ENCODE measurements at regions not wholly inside any gene's neighbourhood (a gene's known extent, or its start where the extent isn't known, plus 50 kb on each side); places are given as distances from the start of the nearest gene placed in this dataset.

DNA sequence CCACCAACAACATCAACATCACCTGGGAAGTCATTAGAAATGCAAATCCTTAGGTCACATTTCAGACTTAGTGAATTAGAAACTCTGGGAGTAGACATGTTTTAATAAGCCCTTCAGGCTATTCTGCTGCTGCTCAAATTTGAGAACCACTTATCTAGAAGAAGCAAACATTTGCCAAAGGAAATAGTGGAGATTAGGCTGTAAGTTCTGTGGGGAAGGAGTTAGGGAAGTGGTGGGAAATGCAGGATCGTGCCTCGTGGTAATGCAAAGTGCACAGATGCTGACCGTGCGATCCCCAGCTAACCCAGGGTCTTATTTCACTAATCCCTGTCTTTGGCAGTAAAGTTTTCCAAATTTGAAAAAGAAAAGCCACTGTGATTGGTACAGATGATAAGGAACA, 328.5 kb downstream of the EPM2A start:
- no peak overlapping the region for H3K27ac ChIP-seq
- no peak for TF ChIP-seq POLR2A (IDR thresholded peaks at IDR 0.05)
- TF ChIP-seq, protein P1, sequence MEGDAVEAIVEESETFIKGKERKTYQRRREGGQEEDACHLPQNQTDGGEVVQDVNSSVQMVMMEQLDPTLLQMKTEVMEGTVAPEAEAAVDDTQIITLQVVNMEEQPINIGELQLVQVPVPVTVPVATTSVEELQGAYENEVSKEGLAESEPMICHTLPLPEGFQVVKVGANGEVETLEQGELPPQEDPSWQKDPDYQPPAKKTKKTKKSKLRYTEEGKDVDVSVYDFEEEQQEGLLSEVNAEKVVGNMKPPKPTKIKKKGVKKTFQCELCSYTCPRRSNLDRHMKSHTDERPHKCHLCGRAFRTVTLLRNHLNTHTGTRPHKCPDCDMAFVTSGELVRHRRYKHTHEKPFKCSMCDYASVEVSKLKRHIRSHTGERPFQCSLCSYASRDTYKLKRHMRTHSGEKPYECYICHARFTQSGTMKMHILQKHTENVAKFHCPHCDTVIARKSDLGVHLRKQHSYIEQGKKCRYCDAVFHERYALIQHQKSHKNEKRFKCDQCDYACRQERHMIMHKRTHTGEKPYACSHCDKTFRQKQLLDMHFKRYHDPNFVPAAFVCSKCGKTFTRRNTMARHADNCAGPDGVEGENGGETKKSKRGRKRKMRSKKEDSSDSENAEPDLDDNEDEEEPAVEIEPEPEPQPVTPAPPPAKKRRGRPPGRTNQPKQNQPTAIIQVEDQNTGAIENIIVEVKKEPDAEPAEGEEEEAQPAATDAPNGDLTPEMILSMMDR (IDR thresholded peaks at IDR 0.05): no peak
- no peak for TF ChIP-seq POLR2AphosphoS5 (IDR thresholded peaks at IDR 0.05; ENCODE audit: insufficient read depth in 1 of 2, low read depth in 1 of 2)
- H3K27me3 ChIP-seq: no peaks in the 10 kb centered on the region
- no peak for DNase-seq (ENCODE audit: extremely low spot score in 2 of 2)
- intact Hi-C loops (cut with DNase I): no loop called here
- no peaks in the 10 kb centered on the region for H3K4me1 ChIP-seq
- no peaks in the 10 kb centered on the region for H3K36me3 ChIP-seq
- no peak overlapping the region for H3K4me3 ChIP-seq
- no peaks in the 10 kb centered on the region for H3K9me3 ChIP-seq

DNA sequence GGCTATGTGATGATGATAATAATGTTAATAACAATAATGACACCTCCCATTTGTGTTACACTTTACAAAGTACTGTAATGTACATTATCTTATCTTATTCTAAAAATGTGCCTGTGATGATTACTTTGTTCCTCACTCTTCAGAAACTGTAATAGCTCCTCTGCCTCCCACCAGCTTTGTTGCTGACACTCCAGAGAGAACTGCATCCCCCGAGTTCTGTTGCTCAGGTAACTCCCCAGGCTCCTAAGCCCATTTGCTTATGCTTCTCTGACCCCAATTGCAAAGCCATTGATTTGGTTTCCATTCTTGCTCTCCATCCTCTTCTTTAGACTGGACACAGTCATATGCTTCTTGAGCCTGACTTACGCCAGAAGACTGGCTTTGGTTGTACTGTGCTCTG, 319.7 kb downstream of the EPM2A start:
- DNase-seq (ENCODE audit: extremely low spot score in 2 of 2): no peak
- Histone ChIP-seq H3K4me1 (no peaks in the 10 kb centered on the region), H3K9me3 (no peaks in the 10 kb centered on the region), H3K27ac (no peak overlapping the region), H3K36me3 (no peaks in the 10 kb centered on the region), H3K4me3 (no peak overlapping the region), H3K27me3 (no peaks in the 10 kb centered on the region)
- TF ChIP-seq POLR2A (IDR thresholded peaks at IDR 0.05) (no peak), POLR2AphosphoS5 (IDR thresholded peaks at IDR 0.05; ENCODE audit: insufficient read depth in 1 of 2, low read depth in 1 of 2) (no peak)
- TF ChIP-seq, protein P1 (IDR thresholded peaks at IDR 0.05): no peak
- intact Hi-C loops (cut with DNase I): no loop called here

DNA sequence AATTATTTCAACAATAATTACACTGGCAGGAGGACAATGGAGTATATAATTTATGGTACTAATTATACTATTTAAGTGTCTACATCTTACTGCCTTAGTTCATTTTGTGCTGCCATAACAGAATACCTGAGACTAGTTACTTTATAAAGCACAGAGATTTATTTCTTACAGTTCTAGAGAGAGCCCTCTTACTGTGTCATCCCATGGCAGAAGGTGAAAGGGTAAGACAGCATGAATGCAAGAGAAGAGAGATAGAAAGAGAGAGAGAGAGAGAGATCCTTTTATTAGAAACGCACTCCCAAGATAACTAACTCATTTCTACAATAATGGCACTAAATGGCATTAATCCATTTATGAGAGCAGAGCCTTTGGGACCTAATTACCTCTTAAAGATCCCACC, 314.7 kb downstream of the EPM2A start:
- TF ChIP-seq, protein P1 (IDR thresholded peaks at IDR 0.05): no peak
- TF ChIP-seq POLR2AphosphoS5 (IDR thresholded peaks at IDR 0.05; ENCODE audit: insufficient read depth in 1 of 2, low read depth in 1 of 2) (no peak), POLR2A (IDR thresholded peaks at IDR 0.05) (no peak)

DNA sequence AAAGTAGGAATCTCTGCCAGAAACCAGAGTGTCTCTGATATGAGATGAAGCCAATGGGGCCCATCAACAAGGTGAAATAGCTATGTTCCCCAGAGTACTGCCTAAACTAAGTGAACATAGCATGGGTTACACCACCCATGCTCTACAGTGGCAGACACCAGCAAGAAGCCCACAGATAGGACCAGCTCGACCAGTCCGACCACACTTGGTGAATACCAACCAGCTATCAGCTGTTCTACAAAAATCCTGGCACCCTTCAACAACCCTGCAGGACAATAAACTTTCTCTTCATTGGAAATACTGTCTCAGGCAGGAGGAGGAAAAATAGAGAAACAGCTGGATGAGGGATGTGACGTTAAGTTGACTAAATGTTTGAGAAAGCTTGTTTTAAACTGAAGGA, 311.4 kb downstream of the EPM2A start:
- H3K9me3 ChIP-seq: no peaks in the 10 kb centered on the region
- intact Hi-C loops (cut with DNase I): no loop called here
- no peak overlapping the region for H3K4me3 ChIP-seq
- TF ChIP-seq, protein P1 (IDR thresholded peaks at IDR 0.05): no peak
- TF ChIP-seq POLR2A (IDR thresholded peaks at IDR 0.05) (no peak), POLR2AphosphoS5 (IDR thresholded peaks at IDR 0.05; ENCODE audit: insufficient read depth in 1 of 2, low read depth in 1 of 2) (no peak)
- DNase-seq (ENCODE audit: extremely low spot score in 2 of 2): no peak
- no peaks in the 10 kb centered on the region for H3K36me3 ChIP-seq
- no peaks in the 10 kb centered on the region for H3K27me3 ChIP-seq
- H3K4me1 ChIP-seq: no peaks in the 10 kb centered on the region
- H3K27ac ChIP-seq: no peak overlapping the region

More for the DNA sequence above, 314.7 kb downstream of the EPM2A start:
- H3K36me3 ChIP-seq: no peaks in the 10 kb centered on the region
- H3K4me3 ChIP-seq: no peak overlapping the region
- no peaks in the 10 kb centered on the region for H3K4me1 ChIP-seq
- H3K27ac ChIP-seq: no peak overlapping the region
- H3K9me3 ChIP-seq: no peaks in the 10 kb centered on the region
- H3K27me3 ChIP-seq: no peaks in the 10 kb centered on the region
- intact Hi-C loops (cut with DNase I): no loop called here
- DNase-seq (ENCODE audit: extremely low spot score in 2 of 2): no peak

DNA sequence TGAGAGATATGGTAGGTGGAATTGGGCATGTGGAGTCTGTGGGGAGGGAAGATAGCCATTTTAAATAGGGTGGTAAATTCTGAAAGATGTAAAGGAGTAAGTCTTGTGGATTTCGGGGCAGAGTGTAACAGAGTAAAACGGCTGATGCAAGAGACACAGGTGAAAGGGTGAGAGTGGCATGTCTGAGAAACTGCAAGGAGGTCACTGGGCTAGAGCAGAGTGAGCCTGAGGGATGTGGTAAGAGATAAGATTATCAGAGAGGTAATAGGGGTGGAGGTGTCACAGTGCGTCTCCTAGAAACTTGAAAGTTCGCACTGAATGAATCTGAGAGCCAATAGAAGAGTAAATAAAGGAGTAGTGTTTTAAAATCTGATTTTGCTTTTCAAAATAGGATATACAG, 308.1 kb downstream of the EPM2A start:
- TF ChIP-seq POLR2AphosphoS5 (IDR thresholded peaks at IDR 0.05; ENCODE audit: insufficient read depth in 1 of 2, low read depth in 1 of 2) (no peak), POLR2A (IDR thresholded peaks at IDR 0.05) (no peak)
- TF ChIP-seq, protein P1 (IDR thresholded peaks at IDR 0.05): no peak
- intact Hi-C loops (cut with DNase I): no loop called here
- no peak for DNase-seq (ENCODE audit: extremely low spot score in 2 of 2)
- no peaks in the 10 kb centered on the region for H3K27me3 ChIP-seq
- H3K4me1 ChIP-seq: no peaks in the 10 kb centered on the region
- H3K4me3 ChIP-seq: no peak overlapping the region
- no peaks in the 10 kb centered on the region for H3K36me3 ChIP-seq
- no peak overlapping the region for H3K27ac ChIP-seq
- H3K9me3 ChIP-seq: no peaks in the 10 kb centered on the region

All from vagina (tissue), 2 donors.